HUES64 (cell line): ENCODE measurements at regions not wholly inside any gene's neighbourhood (a gene's known extent, or its start where the extent isn't known, plus 50 kb on each side); places are given as distances from the start of the nearest gene placed in this dataset.
"Not testable (repeated sequence)": the region's sequence is repeated elsewhere in the genome, so short reads cannot be mapped to it uniquely, and the experiment has no call there.

Source experiments
- H3K27ac ChIP-seq: 2 replicates; pipeline ENCODE4 v1.7.0; 2013; ENCODE audit warnings: low read depth, low read length, inconsistent platforms
- H3K27me3 ChIP-seq: 2 replicates; pipeline ENCODE4 v1.6.1; 2013; ENCODE audit warnings: mild to moderate bottlenecking, low read length; ENCODE audit not compliant: insufficient read depth
- H3K36me3 ChIP-seq: 2 replicates; pipeline ENCODE4 v1.6.1; 2013; ENCODE audit warnings: mild to moderate bottlenecking, low read length; ENCODE audit not compliant: insufficient read depth
- H3K4me1 ChIP-seq: 2 replicates; pipeline ENCODE4 v1.6.1; 2013; ENCODE audit warnings: mild to moderate bottlenecking, low read length, moderate library complexity; ENCODE audit not compliant: insufficient read depth
- H3K4me3 ChIP-seq: 2 replicates; pipeline ENCODE4 v1.5.1; 2013; ENCODE audit warnings: mild to moderate bottlenecking, low read length, moderate library complexity
- H3K9ac ChIP-seq: 2 replicates; pipeline ENCODE4 v1.6.1; 2013; ENCODE audit warnings: mild to moderate bottlenecking, low read depth, low read length
- H3K9me3 ChIP-seq: 2 replicates; pipeline ENCODE4 v1.6.1; 2013; ENCODE audit warnings: low read depth, low read length; ENCODE audit not compliant: insufficient read depth
- WGBS: fragments of 150-250, 120-280 bp; methylation state at CpG from one replicate; pipeline ENCODE4 v1.1.7; 2013; ENCODE audit warnings: missing lambda C conversion rate; 5-methylcytosine and 5-hydroxymethylcytosine counted together

DNA sequence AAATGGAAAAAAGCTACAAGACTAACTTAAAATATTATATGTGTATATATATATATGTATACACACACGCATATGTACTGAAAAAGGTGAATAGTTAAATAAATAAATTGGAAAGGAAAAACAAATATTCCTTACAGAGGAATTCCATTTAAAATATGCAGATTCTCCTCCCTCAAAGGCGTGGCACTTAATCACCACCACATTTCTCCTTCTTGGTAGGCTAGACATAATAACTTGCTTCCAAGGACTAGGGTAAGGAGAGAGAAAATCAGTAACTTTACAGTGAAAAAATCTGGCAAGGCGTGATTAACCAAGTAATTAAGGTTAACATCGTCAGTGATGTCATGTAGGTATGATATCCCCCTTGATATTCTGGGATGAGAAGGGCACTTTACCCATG lies 84.0 kb upstream of the USP25 start:
- H3K9me3 ChIP-seq, result no peaks in the 10 kb centered on the region
- no peak overlapping the region for H3K4me3 ChIP-seq
- H3K36me3 ChIP-seq, result no peaks in the 10 kb centered on the region
- WGBS, result 91% methylated on average over 2 of the region's 4 CpGs
- H3K4me1 ChIP-seq, result no peaks in the 10 kb centered on the region
- no peaks in the 10 kb centered on the region for H3K27me3 ChIP-seq
- no peak overlapping the region for H3K27ac ChIP-seq
- no peak overlapping the region for H3K9ac ChIP-seq

DNA sequence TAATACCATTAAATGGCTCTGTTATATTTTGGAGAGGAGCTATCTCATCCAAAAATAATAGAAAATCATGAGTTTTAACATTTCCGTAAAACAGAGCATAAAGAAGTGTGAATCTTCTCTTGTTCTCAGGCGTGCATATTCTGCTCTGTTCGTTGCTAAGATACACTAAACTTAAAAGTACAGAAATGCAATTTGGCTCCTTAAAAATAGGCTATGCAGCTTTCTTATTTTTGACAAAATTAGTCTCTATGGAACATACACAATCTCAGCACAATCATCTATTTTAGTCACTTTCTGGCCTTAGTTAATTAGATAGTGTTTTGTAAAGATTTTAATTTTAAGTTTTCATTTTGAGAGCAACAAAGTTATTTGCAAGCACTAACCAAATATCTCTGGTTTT lies 79.0 kb upstream of the USP25 start:
- Histone ChIP-seq H3K4me3 (no peak overlapping the region), H3K27ac (no peak overlapping the region)
- WGBS, result 100% methylated on average over 3 of the region's 3 CpGs

DNA sequence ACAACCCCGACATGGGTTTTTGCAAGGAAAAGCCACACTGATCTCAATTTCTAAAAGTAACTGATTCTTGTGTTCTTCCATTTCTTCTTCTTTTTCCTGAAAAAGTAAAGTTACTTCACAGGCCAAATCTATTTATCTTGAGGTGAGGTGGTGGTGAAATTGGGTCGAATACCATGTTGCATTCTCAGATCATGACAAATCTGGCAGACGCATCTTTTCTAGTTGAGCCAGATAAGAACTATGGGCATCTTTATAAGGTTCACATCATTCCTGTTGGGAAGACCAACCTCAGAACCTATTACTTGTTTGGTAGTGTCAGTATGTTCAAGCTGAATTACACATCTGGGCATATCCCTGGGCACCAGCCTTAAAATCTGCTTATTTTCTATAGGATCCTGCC lies 78.6 kb upstream of the USP25 start:
- Histone ChIP-seq H3K4me1 (no peaks in the 10 kb centered on the region), H3K27me3 (no peaks in the 10 kb centered on the region), H3K36me3 (no peaks in the 10 kb centered on the region), H3K9me3 (no peaks in the 10 kb centered on the region), H3K27ac (no peak overlapping the region), H3K9ac (no peak overlapping the region), H3K4me3 (no peak overlapping the region)
- WGBS, result 63% methylated on average over 3 of the region's 3 CpGs

More for the DNA sequence above, 79.0 kb upstream of the USP25 start:
- Histone ChIP-seq H3K9me3 (no peaks in the 10 kb centered on the region), H3K36me3 (no peaks in the 10 kb centered on the region), H3K4me1 (no peaks in the 10 kb centered on the region), H3K9ac (no peak overlapping the region), H3K27me3 (no peaks in the 10 kb centered on the region)

DNA sequence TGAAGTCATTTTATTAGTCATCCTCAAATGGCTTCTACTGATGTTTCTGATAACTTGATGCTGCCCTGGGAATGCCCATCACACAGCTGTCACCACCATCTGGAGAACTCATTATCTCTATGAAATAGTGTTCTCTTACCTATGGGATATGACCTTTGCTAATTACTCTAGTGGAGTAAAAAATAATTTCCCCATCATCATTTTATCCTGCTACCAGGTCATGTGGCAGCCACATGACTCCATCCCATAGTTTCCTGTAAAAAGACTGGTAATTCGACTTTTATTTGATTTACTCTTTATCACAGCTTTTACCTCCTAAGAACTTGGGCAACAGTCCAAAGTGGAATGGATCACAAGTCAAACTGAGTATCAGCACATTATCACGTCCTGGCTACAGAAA lies 76.1 kb upstream of the USP25 start:
- Histone ChIP-seq H3K4me1 (no peaks in the 10 kb centered on the region), H3K9me3 (no peaks in the 10 kb centered on the region), H3K27ac (no peak overlapping the region), H3K9ac (no peak overlapping the region), H3K36me3 (no peaks in the 10 kb centered on the region), H3K27me3 (no peaks in the 10 kb centered on the region), H3K4me3 (no peak overlapping the region)
- WGBS, result 93% methylated on average over 2 of the region's 2 CpGs

DNA sequence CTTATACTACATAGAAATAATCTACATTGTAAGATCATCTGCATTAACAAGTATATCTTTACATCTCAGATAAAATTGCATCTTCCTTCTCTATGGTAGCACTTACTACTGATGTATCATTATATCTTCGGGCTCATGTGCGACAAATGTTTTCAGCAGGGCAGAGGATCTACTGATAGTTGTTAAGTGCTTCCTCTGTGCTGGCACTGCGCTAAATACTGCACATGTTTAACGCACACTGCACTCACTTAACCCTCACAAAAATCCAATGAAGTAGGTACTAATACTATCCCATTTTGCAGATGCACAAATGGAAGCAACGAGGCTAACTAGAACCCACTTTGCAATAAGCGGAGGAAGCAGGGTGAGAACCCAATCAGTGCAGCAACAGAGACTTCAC lies 75.6 kb upstream of the USP25 start:
- Histone ChIP-seq H3K4me1 (no peaks in the 10 kb centered on the region), H3K4me3 (no peak overlapping the region), H3K36me3 (no peaks in the 10 kb centered on the region), H3K9me3 (no peaks in the 10 kb centered on the region), H3K27ac (no peak overlapping the region), H3K27me3 (no peaks in the 10 kb centered on the region), H3K9ac (no peak overlapping the region)
- 98% methylated on average over 6 of the region's 6 CpGs for WGBS

DNA sequence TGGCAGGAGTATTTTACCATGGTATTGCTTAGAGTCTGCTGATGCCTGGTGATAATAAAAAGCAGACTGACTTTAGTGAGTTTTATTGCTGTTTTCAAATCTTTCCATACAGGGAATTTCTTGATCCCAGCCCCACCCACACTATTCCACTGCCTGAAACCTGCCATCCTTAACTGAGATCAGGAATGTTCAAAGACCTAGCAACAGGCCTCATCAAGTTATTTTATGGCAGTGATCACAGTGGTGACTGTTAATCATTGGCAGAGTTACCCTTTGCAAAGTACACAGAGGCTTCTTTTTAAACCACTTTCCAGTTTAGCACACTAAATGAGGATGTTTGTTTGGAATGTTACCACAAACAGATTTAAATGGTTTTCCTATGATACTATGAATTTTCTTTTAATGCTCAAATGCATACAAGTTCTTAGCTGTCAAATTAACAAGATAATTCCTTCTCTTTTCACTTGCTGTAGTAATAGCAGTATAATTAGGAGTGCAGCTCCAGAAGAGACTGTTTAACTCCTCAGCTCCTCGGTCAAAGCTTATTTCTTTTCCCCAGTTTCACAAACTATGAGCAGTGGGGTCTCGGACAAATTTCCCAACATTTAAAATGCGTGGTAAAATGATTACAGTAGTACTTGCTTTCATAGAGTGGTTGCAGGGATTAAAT lies 69.9 kb upstream of the USP25 start:
- Histone ChIP-seq H3K4me1 (no peaks in the 10 kb centered on the region), H3K36me3 (no peaks in the 10 kb centered on the region), H3K9ac (no peak overlapping the region), H3K4me3 (no peak overlapping the region), H3K27me3 (no peaks in the 10 kb centered on the region), H3K27ac (no peak overlapping the region), H3K9me3 (no peaks in the 10 kb centered on the region)
- WGBS, result 95% methylated on average over 3 of the region's 3 CpGs

DNA sequence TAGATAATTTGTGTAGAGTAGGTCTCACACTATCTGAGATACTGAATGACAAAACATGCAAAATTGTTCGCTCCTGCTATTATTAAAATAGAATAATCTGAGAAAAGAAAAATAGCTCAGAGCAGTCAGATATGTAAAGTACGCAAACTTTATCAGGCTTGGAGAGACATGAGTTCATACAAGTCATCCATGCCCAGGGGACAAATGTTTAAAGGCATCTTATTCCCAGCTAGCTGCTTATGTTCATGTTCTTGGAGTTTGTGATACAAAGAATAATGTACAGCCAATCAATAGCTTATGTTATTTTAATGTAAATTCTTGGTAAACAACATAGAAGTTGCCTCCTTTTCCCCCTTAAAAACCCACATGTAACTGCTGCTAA lies 69.4 kb upstream of the USP25 start:
- Histone ChIP-seq H3K27me3 (no peaks in the 10 kb centered on the region), H3K9ac (no peak overlapping the region), H3K27ac (no peak overlapping the region), H3K9me3 (no peaks in the 10 kb centered on the region), H3K4me1 (no peaks in the 10 kb centered on the region), H3K36me3 (no peaks in the 10 kb centered on the region), H3K4me3 (no peak overlapping the region)
- WGBS, result 96% methylated on average over 2 of the region's 2 CpGs

DNA sequence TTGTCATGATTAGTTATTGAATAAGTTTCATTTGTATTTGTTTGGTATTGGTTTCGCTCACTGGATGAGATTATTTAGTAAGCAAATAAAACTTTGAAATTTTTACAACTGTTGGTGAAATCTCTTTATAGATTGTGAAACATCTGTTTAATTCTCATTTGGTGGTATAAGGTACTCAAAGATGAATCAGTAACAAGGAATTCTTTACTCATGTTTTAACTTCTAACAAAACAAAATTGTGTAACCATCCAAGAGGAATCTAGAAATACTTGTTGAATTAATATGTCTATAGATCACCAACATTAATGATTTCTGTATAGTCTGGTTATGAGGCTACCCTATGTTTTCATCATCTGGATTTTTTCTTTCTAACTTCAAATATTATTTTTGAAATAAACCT lies 62.8 kb upstream of the USP25 start:
- H3K9me3 ChIP-seq, result no peaks in the 10 kb centered on the region
- WGBS, result 96% methylated on average over 1 of the region's 1 CpG

DNA sequence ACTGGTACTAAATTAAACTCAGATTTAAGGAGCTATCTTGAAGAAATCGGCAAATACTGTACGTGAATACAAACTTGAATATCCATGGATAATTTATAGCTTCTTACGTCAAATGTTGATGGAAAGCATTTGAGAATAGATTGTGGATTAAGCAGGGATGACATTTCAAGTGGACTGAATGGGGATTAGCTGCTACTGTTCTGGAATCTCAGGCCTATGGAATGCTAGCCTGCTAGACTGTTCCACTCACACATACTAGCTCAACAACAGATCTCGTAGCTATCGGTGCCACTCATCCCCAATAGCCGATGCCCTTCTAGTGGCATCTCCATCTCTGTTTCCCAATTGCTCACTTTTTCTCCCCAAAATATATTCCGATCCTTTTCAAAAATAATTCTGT lies 62.0 kb upstream of the USP25 start:
- H3K27me3 ChIP-seq, result no peaks in the 10 kb centered on the region
- no peaks in the 10 kb centered on the region for H3K9me3 ChIP-seq
- H3K36me3 ChIP-seq, result no peaks in the 10 kb centered on the region
- no peak overlapping the region for H3K9ac ChIP-seq
- 94% methylated on average over 7 of the region's 7 CpGs for WGBS
- H3K4me3 ChIP-seq, result no peak overlapping the region
- no peak overlapping the region for H3K27ac ChIP-seq
- H3K4me1 ChIP-seq, result no peaks in the 10 kb centered on the region

More for the DNA sequence above, 62.8 kb upstream of the USP25 start:
- Histone ChIP-seq H3K4me1 (no peaks in the 10 kb centered on the region), H3K4me3 (no peak overlapping the region), H3K27ac (no peak overlapping the region), H3K9ac (no peak overlapping the region), H3K27me3 (no peaks in the 10 kb centered on the region), H3K36me3 (no peaks in the 10 kb centered on the region)

DNA sequence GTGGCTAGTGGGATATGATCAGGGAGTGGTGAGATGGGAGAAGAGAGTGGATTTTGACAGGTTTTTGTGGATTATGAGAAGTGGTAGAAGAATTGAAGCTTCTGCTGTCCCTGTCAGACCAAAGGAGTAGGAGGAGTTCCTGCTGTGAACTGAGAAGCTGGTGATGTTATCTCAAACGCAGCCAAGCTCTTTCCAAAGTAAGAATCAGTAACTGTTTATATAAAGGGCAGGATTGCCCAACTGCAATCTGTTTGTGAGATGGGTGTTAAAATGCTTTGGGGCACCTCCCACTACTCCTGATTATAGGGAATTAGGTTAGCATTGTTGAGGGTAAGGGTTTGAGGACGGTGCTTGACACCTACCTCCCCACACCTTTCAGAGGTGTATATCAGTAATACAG lies 60.5 kb upstream of the USP25 start:
- Histone ChIP-seq H3K27ac (no peak overlapping the region), H3K9ac (no peak overlapping the region)
- 57% methylated on average over 1 of the region's 2 CpGs for WGBS

DNA sequence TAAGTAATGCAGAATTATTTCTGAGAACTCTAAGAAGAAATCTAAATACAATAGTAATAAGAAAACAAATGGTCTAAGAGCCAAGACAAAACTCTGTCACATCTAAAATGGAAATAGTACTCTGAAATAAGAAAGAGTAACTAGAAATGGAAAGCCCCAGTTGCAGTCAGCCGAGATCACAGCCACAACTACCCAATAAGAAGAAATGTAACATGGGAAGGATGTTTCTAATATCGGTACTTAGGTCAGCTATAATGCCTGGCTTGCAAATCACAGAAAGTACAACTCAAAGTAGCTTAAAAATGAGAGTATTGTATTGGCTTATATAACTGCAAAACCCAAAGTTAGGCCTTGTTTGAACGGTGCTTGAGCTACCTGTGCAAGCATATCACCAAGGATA lies 58.6 kb upstream of the USP25 start:
- H3K36me3 ChIP-seq, result no peaks in the 10 kb centered on the region
- no peaks in the 10 kb centered on the region for H3K9me3 ChIP-seq
- 100% methylated on average over 1 of the region's 3 CpGs for WGBS
- no peaks in the 10 kb centered on the region for H3K27me3 ChIP-seq
- no peak overlapping the region for H3K9ac ChIP-seq
- H3K4me1 ChIP-seq, result no peaks in the 10 kb centered on the region
- H3K4me3 ChIP-seq, result no peak overlapping the region
- H3K27ac ChIP-seq, result no peak overlapping the region

More for the DNA sequence above, 60.5 kb upstream of the USP25 start:
- Histone ChIP-seq H3K4me1 (no peaks in the 10 kb centered on the region), H3K27me3 (no peaks in the 10 kb centered on the region), H3K4me3 (no peak overlapping the region), H3K9me3 (no peaks in the 10 kb centered on the region), H3K36me3 (no peaks in the 10 kb centered on the region)

DNA sequence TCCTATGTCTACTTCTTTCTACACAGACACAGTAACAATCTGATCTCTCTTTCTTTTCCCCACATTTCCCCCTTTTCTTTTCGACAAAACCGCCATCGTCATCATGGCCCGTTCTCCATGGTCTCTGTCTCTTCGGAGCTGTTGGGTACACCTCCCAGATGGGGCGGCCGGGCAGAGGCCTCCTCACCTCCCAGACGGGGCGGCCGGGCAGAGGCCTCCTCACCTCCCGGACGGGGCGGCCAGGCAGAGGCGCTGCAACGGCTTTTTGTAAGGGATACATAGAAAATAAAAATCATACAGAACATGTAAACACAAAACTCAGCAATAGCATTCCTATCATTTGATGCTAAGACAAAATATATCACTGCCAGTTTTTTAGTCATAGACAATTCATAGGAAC lies 57.2 kb upstream of the USP25 start:
- H3K4me1 ChIP-seq, H3K27me3 ChIP-seq, H3K9me3 ChIP-seq, H3K27ac ChIP-seq, H3K4me3 ChIP-seq, H3K9ac ChIP-seq, H3K36me3 ChIP-seq: not testable (repeated sequence)
- WGBS, result 91% methylated on average over 15 of the region's 15 CpGs
